Lung (tissue), 11 donors: ENCODE measurements at regions not wholly inside any gene's neighbourhood (a gene's known extent, or its start where the extent isn't known, plus 50 kb on each side); places are given as distances from the start of the nearest gene placed in this dataset.
A peak's percentile ranks its signal among the peaks of the same experiment; 100 is the strongest.

Source experiments
- ATAC-seq: fragments of 200-7000 bp; cut with Tn5 transposase; one replicate; pipeline ENCODE4 v1.9.1; 2020; ENCODE audit warnings: moderate number of reproducible peaks; ENCODE audit not compliant: insufficient read depth, low FRiP score
- DNase-seq, 3 donors: peaks; one replicate each; pipeline ENCODE4 v3.0.0-alpha.2; 2013 to 2017
- H3K27ac ChIP-seq, 2 donors: one replicate each; pipeline ENCODE4 v1.5.1; 2013; ENCODE audit warnings: mild to moderate bottlenecking in 2 of 2, moderate library complexity in 2 of 2, control low read depth in 1 of 2, inconsistent platforms in 1 of 2, low read depth in 1 of 2, low read length in 1 of 2
- H3K27me3 ChIP-seq, 3 donors: one replicate each; pipeline ENCODE4 v1.5.1; 2013; ENCODE audit warnings: low read length in 2 of 3; ENCODE audit not compliant: control insufficient read depth in 3 of 3, insufficient read depth in 3 of 3
- H3K36me3 ChIP-seq, 4 donors: one replicate each; pipeline ENCODE4 v1.5.1; 2013; ENCODE audit warnings: low read length in 4 of 4, mild to moderate bottlenecking in 1 of 4, moderate library complexity in 1 of 4; ENCODE audit not compliant: control insufficient read depth in 4 of 4, insufficient read depth in 4 of 4
- H3K4me1 ChIP-seq, 5 donors: one replicate each; pipeline ENCODE4 v1.5.1; 2013; ENCODE audit warnings: low read length in 5 of 5, mild to moderate bottlenecking in 2 of 5, moderate library complexity in 1 of 5; ENCODE audit not compliant: control insufficient read depth in 5 of 5, insufficient read depth in 5 of 5
- H3K4me3 ChIP-seq: one replicate; pipeline ENCODE4 v1.5.1; 2013; ENCODE audit warnings: mild to moderate bottlenecking, control low read depth, moderate library complexity
- H3K9ac ChIP-seq, 2 donors: one replicate each; pipeline ENCODE4 v1.5.1; 2013; ENCODE audit warnings: low read length in 2 of 2, control low read depth in 1 of 2; ENCODE audit not compliant: insufficient read depth in 1 of 2
- H3K9me3 ChIP-seq, 4 donors: one replicate each; pipeline ENCODE4 v1.5.1; 2013; ENCODE audit warnings: low read length in 3 of 4, mild to moderate bottlenecking in 1 of 4, moderate library complexity in 1 of 4; ENCODE audit not compliant: control insufficient read depth in 4 of 4, insufficient read depth in 3 of 4
- CTCF ChIP-seq: IDR thresholded peaks from 2 replicates; pipeline ENCODE4 v1.5.1; 2012; ENCODE audit warnings: mild to moderate bottlenecking; ENCODE audit errors: control extremely low read depth, extremely low read depth
- WGBS, 2 donors: extraction: QIAGEN DNeasy Blood & Tissue Kit; methylation state at CpG; one replicate each; pipeline ENCODE4 v1.1.7; 2013; 5-methylcytosine and 5-hydroxymethylcytosine counted together
- donor health status: control.
- donor health status: control.
- donor health status: Bipolar disorder and iron deficiency.
- donor health status: healthy.
- donor health status: DM: yes; HTN: yes; CAD: no.

DNA sequence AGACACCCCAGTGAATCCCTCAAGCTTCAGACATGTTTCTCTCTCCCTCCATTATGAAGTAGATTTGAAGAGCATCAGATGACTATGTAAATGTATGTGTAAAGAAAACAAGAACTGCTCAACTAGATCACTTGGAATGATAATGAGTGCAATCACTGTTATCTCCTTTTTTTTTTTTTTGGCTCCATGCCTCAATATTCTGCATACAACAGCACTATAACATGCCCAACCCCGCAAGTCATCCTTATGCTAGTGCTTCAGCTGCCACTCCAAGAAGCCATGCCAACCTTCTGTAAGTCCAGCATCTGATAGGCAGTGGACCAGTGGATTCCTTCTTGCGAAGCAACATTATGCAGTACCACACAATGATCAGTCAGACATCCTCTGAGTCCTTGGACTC is 133.7 kb downstream of the TFPI2 start:
- ATAC-seq, result no peak
- DNase-seq, result no peak
- 92 to 100% methylated on average over 2 of the region's 2 CpGs for WGBS, 2 donors
- Histone ChIP-seq H3K27me3 (no peaks in the 10 kb centered on the region), H3K9ac (no peak overlapping the region), H3K36me3 (no peaks in the 10 kb centered on the region), H3K27ac (no peak overlapping the region), H3K4me3 (no peak overlapping the region), H3K4me1 (no peaks in the 10 kb centered on the region), H3K9me3 (peaks cover 0 to under 1% (median 0%) of the 10 kb centered on the region in 4 donors)
- TF ChIP-seq CTCF, result no peak

DNA sequence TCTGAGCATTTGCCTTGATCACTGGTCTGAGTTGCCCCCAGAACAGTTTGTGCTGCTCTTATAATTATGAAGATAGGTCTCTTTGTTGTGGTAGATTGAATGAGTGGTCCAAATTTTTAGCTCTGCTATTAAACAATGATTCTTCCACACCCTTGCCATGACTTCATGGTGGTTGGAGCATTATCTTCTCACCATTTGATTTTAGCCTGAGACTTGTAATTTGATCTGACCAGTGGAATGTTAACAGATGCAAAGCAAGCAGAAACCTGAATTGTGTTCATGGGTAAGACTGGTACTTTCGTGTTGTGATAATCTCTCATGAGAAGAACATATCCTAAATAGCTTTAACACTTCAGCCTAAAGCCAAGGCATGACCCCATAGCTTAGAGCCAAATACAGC is 139.1 kb downstream of the TFPI2 start:
- peaks cover 0 to 4% (median 0%) of the 10 kb centered on the region in 4 donors for H3K9me3 ChIP-seq
- ATAC-seq, result no peak
- no peaks in the 10 kb centered on the region for H3K4me1 ChIP-seq
- no peak overlapping the region for H3K27ac ChIP-seq
- TF ChIP-seq CTCF, result no peak
- no peak overlapping the region for H3K4me3 ChIP-seq
- H3K9ac ChIP-seq, result no peak overlapping the region
- 68 to 76% methylated on average over 1 of the region's 1 CpG for WGBS, 2 donors
- H3K27me3 ChIP-seq, result no peaks in the 10 kb centered on the region
- H3K36me3 ChIP-seq, result no peaks in the 10 kb centered on the region
- no peak for DNase-seq

- 64 to 77% methylated on average over 1 of the region's 1 CpG for WGBS, 2 donors
- Histone ChIP-seq H3K36me3 (no peaks in the 10 kb centered on the region), H3K9ac (no peak overlapping the region), H3K27me3 (no peaks in the 10 kb centered on the region), H3K4me3 (no peak overlapping the region), H3K4me1 (no peaks in the 10 kb centered on the region), H3K9me3 (peaks cover 0 to 4% (median 0%) of the 10 kb centered on the region in 4 donors), H3K27ac (no peak overlapping the region)
- TF ChIP-seq CTCF, result no peak
- no peak for ATAC-seq
- peak in 1 of 3 donors; percentile 3 for DNase-seq
These were observed 139.6 kb downstream of the TFPI2 start for GRCh38 chr7:93750986-93751385.

DNA sequence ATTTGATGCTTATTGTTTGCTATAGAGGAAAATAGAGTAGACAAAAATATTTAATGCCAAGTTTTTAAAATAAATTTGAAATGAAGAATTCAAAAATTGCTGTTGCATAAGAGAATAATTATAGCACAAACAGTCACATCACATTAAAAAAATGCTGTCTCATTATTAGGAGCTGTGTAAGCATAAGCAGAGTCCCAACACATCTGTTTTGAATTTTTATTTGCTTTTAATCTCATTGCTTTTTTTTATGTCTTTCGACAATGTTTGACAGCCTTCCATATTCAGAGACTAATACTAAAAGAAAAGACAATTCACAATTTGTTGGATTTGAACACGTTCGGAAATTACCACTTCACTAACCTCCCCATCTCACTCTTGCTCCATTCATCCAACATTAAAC is 143.5 kb downstream of the TFPI2 start:
- Histone ChIP-seq H3K36me3 (no peaks in the 10 kb centered on the region), H3K4me1 (no peaks in the 10 kb centered on the region), H3K27me3 (no peaks in the 10 kb centered on the region), H3K9ac (no peak overlapping the region), H3K4me3 (no peak overlapping the region), H3K27ac (no peak overlapping the region), H3K9me3 (peaks cover 0 to 4% (median 0%) of the 10 kb centered on the region in 4 donors)
- 86 to 88% methylated on average over 3 of the region's 3 CpGs for whole genome bisulfite sequencing, 2 donors
- ATAC-seq, result no peak
- no peak for DNase-seq
- no peak for TF ChIP-seq CTCF
